ENCODE measurements at regions not wholly inside any gene's neighbourhood (a gene's known extent, or its start where the extent isn't known, plus 50 kb on each side); places are given as distances from the start of the nearest gene placed in this dataset.
"Not testable (repeated sequence)": the region's sequence is repeated elsewhere in the genome, so short reads cannot be mapped to it uniquely, and the experiment has no call there.

DNA sequence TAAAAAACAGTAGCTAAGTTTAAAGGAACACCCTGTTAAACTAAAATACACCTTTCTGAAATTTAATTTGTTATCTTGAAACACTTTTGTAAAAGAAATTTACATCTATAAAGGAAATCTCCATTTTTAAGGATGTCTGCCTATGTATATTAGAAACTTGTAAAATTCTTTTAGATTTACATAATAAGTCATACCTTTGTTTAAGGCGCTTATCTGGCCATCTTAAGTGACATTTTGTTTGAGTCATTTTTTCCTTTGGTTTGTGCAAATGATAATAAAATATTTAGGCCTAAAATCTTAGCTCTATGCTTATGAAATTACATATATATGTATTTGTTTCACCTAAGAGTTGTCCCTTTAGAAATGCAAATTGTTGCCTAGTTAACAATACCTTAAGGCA is 1193.4 kb downstream of the FSCB start:
- FAIRE-seq: no peak
- DNase-seq: no peak
- 82 to 98% (median 87%) methylated on average over 1 of the region's 1 CpG for WGBS, 3 donors
- Histone ChIP-seq H3K27ac (ENCODE audit: low read depth in 1 of 3, low read length in 2 of 3) (no peak overlapping the region), H3K4me3 (ENCODE audit: low read depth in 1 of 3, low read length in 3 of 3) (no peak overlapping the region), H3K36me3 (ENCODE audit: control insufficient read depth in 3 of 3, insufficient read depth in 2 of 3, low read depth in 1 of 3, low read length in 3 of 3) (no peaks in the 10 kb centered on the region), H3K4me1 (ENCODE audit: control insufficient read depth in 3 of 3, insufficient read depth in 2 of 3, low read depth in 1 of 3, low read length in 2 of 3) (no peaks in the 10 kb centered on the region), H3K9me3 (ENCODE audit: control insufficient read depth in 2 of 2, insufficient read depth in 1 of 2, low read depth in 1 of 2, low read length in 1 of 2) (no peaks in the 10 kb centered on the region), H3K27me3 (ENCODE audit: control insufficient read depth in 3 of 3, insufficient read depth in 3 of 3, low read length in 3 of 3) (no peaks in the 10 kb centered on the region)

DNA sequence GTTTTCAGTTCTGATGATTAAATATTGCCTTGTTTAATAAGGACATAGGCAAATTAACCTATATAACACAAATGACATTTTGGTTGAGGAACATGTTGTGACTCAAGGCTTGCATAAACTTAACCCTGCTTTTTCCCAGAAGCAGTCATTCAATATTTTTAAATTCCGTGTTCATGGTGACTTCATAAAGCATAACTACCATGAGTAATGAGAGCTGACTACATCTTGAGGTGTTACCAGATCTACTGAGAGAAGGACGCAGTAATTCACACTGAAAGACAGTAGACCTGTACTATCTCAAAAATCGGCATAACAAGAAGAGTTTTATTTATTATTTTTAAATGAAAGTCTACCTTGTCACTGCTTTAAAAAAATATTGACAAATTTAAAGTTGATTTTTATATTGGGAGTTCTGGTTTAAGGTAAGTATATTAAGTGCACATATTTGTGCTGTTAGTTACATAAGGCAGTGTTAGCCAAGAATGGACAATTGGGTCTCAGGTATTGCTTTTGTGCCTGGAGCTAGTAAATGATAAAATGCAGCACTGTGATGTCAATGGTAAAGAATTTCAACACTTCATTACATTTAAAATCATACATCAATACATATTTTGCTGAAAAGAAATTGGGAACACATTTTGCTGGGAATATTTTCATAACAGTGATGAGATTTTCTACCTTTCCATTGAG is 1198.5 kb downstream of the FSCB start:
- H3K4me3 ChIP-seq (ENCODE audit: low read depth in 1 of 3, low read length in 3 of 3): no peak overlapping the region
- H3K4me1 ChIP-seq (ENCODE audit: control insufficient read depth in 3 of 3, insufficient read depth in 2 of 3, low read depth in 1 of 3, low read length in 2 of 3): no peaks in the 10 kb centered on the region
- H3K27me3 ChIP-seq (ENCODE audit: control insufficient read depth in 3 of 3, insufficient read depth in 3 of 3, low read length in 3 of 3): no peaks in the 10 kb centered on the region
- H3K9me3 ChIP-seq (ENCODE audit: control insufficient read depth in 2 of 2, insufficient read depth in 1 of 2, low read depth in 1 of 2, low read length in 1 of 2): no peaks in the 10 kb centered on the region
- H3K36me3 ChIP-seq (ENCODE audit: control insufficient read depth in 3 of 3, insufficient read depth in 2 of 3, low read depth in 1 of 3, low read length in 3 of 3): no peaks in the 10 kb centered on the region
- FAIRE-seq (no peak), DNase-seq (no peak)
- no peak overlapping the region for H3K27ac ChIP-seq (ENCODE audit: low read depth in 1 of 3, low read length in 2 of 3)
- 80 to 83% (median 82%) methylated on average over 3 of the region's 3 CpGs for WGBS, 3 donors

DNA sequence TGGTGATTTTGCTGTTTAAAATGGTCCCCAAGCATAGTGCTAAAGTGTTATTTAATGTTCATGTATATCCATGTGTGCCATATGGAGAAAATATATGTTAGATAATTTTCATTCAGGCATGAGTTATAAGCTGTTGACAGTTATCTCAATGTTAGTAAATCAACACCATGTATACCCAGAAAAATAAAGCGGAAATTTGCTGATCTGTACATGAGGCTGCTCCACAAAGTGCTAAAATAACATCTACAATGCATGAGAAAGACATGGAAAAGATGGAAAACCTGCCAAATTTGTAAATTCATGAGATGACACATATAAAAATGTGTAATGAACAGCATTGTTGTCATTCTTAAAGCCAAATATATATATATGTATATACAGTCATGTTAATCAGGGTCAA is 1199.2 kb downstream of the FSCB start:
- H3K36me3 ChIP-seq (ENCODE audit: control insufficient read depth in 3 of 3, insufficient read depth in 2 of 3, low read depth in 1 of 3, low read length in 3 of 3): no peaks in the 10 kb centered on the region
- H3K27me3 ChIP-seq (ENCODE audit: control insufficient read depth in 3 of 3, insufficient read depth in 3 of 3, low read length in 3 of 3): no peaks in the 10 kb centered on the region
- no peaks in the 10 kb centered on the region for H3K4me1 ChIP-seq (ENCODE audit: control insufficient read depth in 3 of 3, insufficient read depth in 2 of 3, low read depth in 1 of 3, low read length in 2 of 3)
- 68 to 84% (median 75%) methylated on average over 1 of the region's 1 CpG for WGBS, 3 donors
- no peak for FAIRE-seq
- no peaks in the 10 kb centered on the region for H3K9me3 ChIP-seq (ENCODE audit: control insufficient read depth in 2 of 2, insufficient read depth in 1 of 2, low read depth in 1 of 2, low read length in 1 of 2)
- no peak overlapping the region for H3K4me3 ChIP-seq (ENCODE audit: low read depth in 1 of 3, low read length in 3 of 3)
- H3K27ac ChIP-seq (ENCODE audit: low read depth in 1 of 3, low read length in 2 of 3): no peak overlapping the region
- no peak for DNase-seq

DNA sequence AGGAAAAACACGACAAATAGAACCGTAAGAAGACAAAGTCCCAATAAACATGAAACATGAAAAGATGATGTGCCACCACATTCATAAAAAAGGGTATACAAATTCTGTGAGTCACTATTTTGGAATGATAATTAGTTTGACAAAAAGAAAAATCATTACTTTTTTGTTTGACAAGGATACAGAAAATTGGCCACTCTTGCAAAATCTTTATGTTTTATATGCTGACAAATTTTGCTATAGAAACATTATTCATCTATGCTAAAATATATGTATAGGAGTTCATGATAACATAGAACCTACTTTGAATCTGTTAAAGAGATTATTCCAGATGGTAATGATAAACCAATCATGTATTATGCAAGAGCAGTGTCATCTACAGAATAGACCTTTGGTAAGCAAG is 1201.0 kb downstream of the FSCB start:
- H3K27me3 ChIP-seq (ENCODE audit: control insufficient read depth in 3 of 3, insufficient read depth in 3 of 3, low read length in 3 of 3): no peaks in the 10 kb centered on the region
- H3K27ac ChIP-seq (ENCODE audit: low read depth in 1 of 3, low read length in 2 of 3): no peak overlapping the region
- H3K4me1 ChIP-seq (ENCODE audit: control insufficient read depth in 3 of 3, insufficient read depth in 2 of 3, low read depth in 1 of 3, low read length in 2 of 3): no peaks in the 10 kb centered on the region
- no peak for FAIRE-seq
- DNase-seq: no peak
- no peaks in the 10 kb centered on the region for H3K36me3 ChIP-seq (ENCODE audit: control insufficient read depth in 3 of 3, insufficient read depth in 2 of 3, low read depth in 1 of 3, low read length in 3 of 3)
- WGBS, 3 donors: 83 to 88% (median 85%) methylated on average over 2 of the region's 2 CpGs
- H3K9me3 ChIP-seq (ENCODE audit: control insufficient read depth in 2 of 2, insufficient read depth in 1 of 2, low read depth in 1 of 2, low read length in 1 of 2): no peaks in the 10 kb centered on the region
- no peak overlapping the region for H3K4me3 ChIP-seq (ENCODE audit: low read depth in 1 of 3, low read length in 3 of 3)

DNA sequence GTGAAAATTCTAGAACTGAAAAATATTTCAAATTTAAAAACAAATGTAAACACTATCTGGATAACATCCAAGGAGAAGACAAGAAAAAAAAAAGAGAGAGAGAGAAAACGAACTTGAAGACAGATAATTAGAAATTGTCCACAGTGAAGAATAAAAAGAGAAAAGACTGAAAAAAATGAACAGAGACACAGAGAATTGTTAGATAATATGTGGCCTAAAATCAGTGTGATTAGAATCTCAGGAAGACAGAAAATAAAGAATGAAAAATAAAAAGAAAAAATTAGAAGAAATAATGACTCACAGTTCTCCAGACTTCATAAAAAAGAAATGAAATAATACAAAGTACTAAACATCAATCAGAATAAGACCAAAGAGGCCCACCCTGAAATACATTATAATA is 1209.3 kb downstream of the FSCB start:
- peaks cover 0 to 2% of the 10 kb centered on the region in 2 donors for H3K9me3 ChIP-seq (ENCODE audit: control insufficient read depth in 2 of 2, insufficient read depth in 1 of 2, low read depth in 1 of 2, low read length in 1 of 2)
- H3K4me3 ChIP-seq (ENCODE audit: low read depth in 1 of 3, low read length in 3 of 3): no peak overlapping the region
- no peak overlapping the region for H3K27ac ChIP-seq (ENCODE audit: low read depth in 1 of 3, low read length in 2 of 3)
- no peaks in the 10 kb centered on the region for H3K36me3 ChIP-seq (ENCODE audit: control insufficient read depth in 3 of 3, insufficient read depth in 2 of 3, low read depth in 1 of 3, low read length in 3 of 3)
- H3K27me3 ChIP-seq (ENCODE audit: control insufficient read depth in 3 of 3, insufficient read depth in 3 of 3, low read length in 3 of 3): no peaks in the 10 kb centered on the region
- no peaks in the 10 kb centered on the region for H3K4me1 ChIP-seq (ENCODE audit: control insufficient read depth in 3 of 3, insufficient read depth in 2 of 3, low read depth in 1 of 3, low read length in 2 of 3)
- FAIRE-seq (peak; percentile 5), DNase-seq (no peak)
- WGBS, 3 donors: 40 to 53% (median 48%) methylated on average over 1 of the region's 1 CpG

DNA sequence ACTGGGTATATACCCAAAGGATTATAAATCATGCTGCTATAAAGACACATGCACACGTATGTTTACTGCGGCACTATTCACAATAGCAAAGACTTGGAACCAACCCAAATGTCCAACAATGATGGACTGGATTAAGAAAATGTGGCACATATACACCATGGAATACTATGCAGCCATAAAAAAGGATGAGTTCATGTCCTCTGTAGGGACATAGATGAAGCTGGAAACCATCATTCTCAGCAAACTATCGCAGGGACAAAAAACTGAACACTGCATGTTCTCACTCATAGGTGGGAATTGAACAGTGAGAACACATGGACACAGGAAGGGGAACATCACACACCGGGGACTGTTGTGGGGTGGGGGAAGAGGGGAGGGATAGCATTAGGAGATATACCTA is 1211.0 kb downstream of the FSCB start:
- H3K4me3 ChIP-seq (ENCODE audit: low read depth in 1 of 3, low read length in 3 of 3); H3K27ac ChIP-seq (ENCODE audit: low read depth in 1 of 3, low read length in 2 of 3); H3K36me3 ChIP-seq (ENCODE audit: control insufficient read depth in 3 of 3, insufficient read depth in 2 of 3, low read depth in 1 of 3, low read length in 3 of 3); H3K27me3 ChIP-seq (ENCODE audit: control insufficient read depth in 3 of 3, insufficient read depth in 3 of 3, low read length in 3 of 3); H3K9me3 ChIP-seq (ENCODE audit: control insufficient read depth in 2 of 2, insufficient read depth in 1 of 2, low read depth in 1 of 2, low read length in 1 of 2); FAIRE-seq; DNase-seq; H3K4me1 ChIP-seq (ENCODE audit: control insufficient read depth in 3 of 3, insufficient read depth in 2 of 3, low read depth in 1 of 3, low read length in 2 of 3): not testable (repeated sequence)
- 78 to 99% (median 91%) methylated on average over 1 to 2 of the region's 4 CpGs for WGBS, 3 donors

DNA sequence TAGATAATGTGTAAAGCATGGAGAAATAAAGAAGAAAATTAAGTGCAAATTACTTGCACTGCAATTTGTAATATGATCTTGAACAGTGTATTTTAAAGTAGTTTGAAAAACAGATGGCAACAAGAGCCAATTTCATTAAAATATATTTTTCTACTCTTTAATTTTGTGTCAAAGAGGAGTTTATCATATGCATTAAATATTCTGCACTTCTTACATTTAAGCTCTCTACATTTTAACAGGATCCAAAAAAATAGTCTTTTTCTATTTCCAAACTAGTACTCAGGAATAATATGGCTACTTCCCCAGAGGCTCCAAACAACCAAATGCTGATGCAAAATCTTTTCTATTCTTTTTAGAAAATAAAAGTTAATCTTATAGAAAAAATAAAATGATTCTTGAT is 1221.5 kb downstream of the FSCB start:
- Histone ChIP-seq H3K36me3 (ENCODE audit: control insufficient read depth in 3 of 3, insufficient read depth in 2 of 3, low read depth in 1 of 3, low read length in 3 of 3) (no peaks in the 10 kb centered on the region), H3K4me3 (ENCODE audit: low read depth in 1 of 3, low read length in 3 of 3) (no peak overlapping the region), H3K27me3 (ENCODE audit: control insufficient read depth in 3 of 3, insufficient read depth in 3 of 3, low read length in 3 of 3) (no peaks in the 10 kb centered on the region), H3K9me3 (ENCODE audit: control insufficient read depth in 2 of 2, insufficient read depth in 1 of 2, low read depth in 1 of 2, low read length in 1 of 2) (peaks cover 0 to 1% of the 10 kb centered on the region in 2 donors), H3K4me1 (ENCODE audit: control insufficient read depth in 3 of 3, insufficient read depth in 2 of 3, low read depth in 1 of 3, low read length in 2 of 3) (no peaks in the 10 kb centered on the region), H3K27ac (ENCODE audit: low read depth in 1 of 3, low read length in 2 of 3) (no peak overlapping the region)
- FAIRE-seq: no peak
- DNase-seq: no peak

DNA sequence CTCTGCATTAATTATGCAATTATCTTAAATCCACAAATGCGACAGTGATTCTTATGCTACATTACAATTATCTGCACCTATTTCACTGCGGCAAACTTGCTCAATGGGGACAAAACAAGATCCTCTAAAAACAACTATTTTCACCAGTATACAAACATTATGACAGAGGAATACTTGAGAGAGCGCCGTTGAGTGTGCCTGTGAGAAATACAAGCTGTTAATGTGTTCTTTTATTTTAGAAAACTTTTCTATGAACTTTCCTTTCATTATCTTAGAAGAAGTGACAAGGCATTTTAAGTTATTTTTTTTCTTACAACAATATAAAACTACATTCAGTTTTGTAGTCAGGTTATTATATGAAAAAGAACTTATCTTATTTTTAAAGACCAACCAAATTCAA is 1247.0 kb downstream of the FSCB start:
- no peaks in the 10 kb centered on the region for H3K9me3 ChIP-seq (ENCODE audit: control insufficient read depth in 2 of 2, insufficient read depth in 1 of 2, low read depth in 1 of 2, low read length in 1 of 2)

DNA sequence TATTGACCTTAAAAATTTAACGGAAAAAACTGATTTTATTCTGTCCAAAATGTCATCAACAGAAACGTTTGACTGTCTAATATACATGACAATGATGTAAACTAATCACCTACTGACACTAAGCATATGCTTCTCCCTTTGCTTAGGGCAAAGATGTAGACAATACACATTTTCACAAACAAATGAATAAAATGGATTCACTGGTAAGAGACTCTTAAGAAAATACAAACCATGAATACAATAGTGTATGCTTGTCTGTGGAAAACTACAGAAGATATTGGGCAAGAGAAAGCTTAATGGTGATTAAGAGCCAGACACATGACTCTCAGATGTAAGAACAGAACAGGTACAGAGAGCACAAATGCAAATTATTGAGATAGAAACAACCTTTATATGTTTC is 1248.7 kb downstream of the FSCB start:
- WGBS, 3 donors: 58 to 60% (median 60%) methylated on average over 2 of the region's 2 CpGs
- H3K27me3 ChIP-seq (ENCODE audit: control insufficient read depth in 3 of 3, insufficient read depth in 3 of 3, low read length in 3 of 3): no peaks in the 10 kb centered on the region
- no peaks in the 10 kb centered on the region for H3K4me1 ChIP-seq (ENCODE audit: control insufficient read depth in 3 of 3, insufficient read depth in 2 of 3, low read depth in 1 of 3, low read length in 2 of 3)
- H3K27ac ChIP-seq (ENCODE audit: low read depth in 1 of 3, low read length in 2 of 3): no peak overlapping the region
- FAIRE-seq: no peak
- H3K9me3 ChIP-seq (ENCODE audit: control insufficient read depth in 2 of 2, insufficient read depth in 1 of 2, low read depth in 1 of 2, low read length in 1 of 2): no peaks in the 10 kb centered on the region
- H3K4me3 ChIP-seq (ENCODE audit: low read depth in 1 of 3, low read length in 3 of 3): no peak overlapping the region
- no peaks in the 10 kb centered on the region for H3K36me3 ChIP-seq (ENCODE audit: control insufficient read depth in 3 of 3, insufficient read depth in 2 of 3, low read depth in 1 of 3, low read length in 3 of 3)
- DNase-seq: no peak

More for the DNA sequence above, 1247.0 kb downstream of the FSCB start:
- DNase-seq (no peak), FAIRE-seq (no peak)
- no peaks in the 10 kb centered on the region for H3K27me3 ChIP-seq (ENCODE audit: control insufficient read depth in 3 of 3, insufficient read depth in 3 of 3, low read length in 3 of 3)
- no peak overlapping the region for H3K27ac ChIP-seq (ENCODE audit: low read depth in 1 of 3, low read length in 2 of 3)
- H3K4me3 ChIP-seq (ENCODE audit: low read depth in 1 of 3, low read length in 3 of 3): no peak overlapping the region
- H3K4me1 ChIP-seq (ENCODE audit: control insufficient read depth in 3 of 3, insufficient read depth in 2 of 3, low read depth in 1 of 3, low read length in 2 of 3): no peaks in the 10 kb centered on the region
- H3K36me3 ChIP-seq (ENCODE audit: control insufficient read depth in 3 of 3, insufficient read depth in 2 of 3, low read depth in 1 of 3, low read length in 3 of 3): no peaks in the 10 kb centered on the region
- WGBS, 3 donors: 68 to 95% (median 91%) methylated on average over 4 of the region's 4 CpGs

Data from small intestine (tissue), 7 donors.